ENCODE measurements at regions not wholly inside any gene's neighbourhood (a gene's known extent, or its start where the extent isn't known, plus 50 kb on each side); places are given as distances from the start of the nearest gene placed in this dataset.

GRCh38 chr10:9060314-9060713 is 1005.8 kb downstream of the GATA3 start:
- TF ChIP-seq POLR2A (IDR thresholded peaks at IDR 0.05): no peak
- TF ChIP-seq CTCF (IDR thresholded peaks at IDR 0.05): no peak

All from esophagus squamous epithelium (tissue), 4 donors.